Mucosa of descending colon (tissue), 3 donors: ENCODE measurements at regions not wholly inside any gene's neighbourhood (a gene's known extent, or its start where the extent isn't known, plus 50 kb on each side); places are given as distances from the start of the nearest gene placed in this dataset.
"Not testable (repeated sequence)": the region's sequence is repeated elsewhere in the genome, so short reads cannot be mapped to it uniquely, and the experiment has no call there.

Experiments used
- ATAC-seq: fragments of 200-7000 bp; cut with Tn5 transposase; one replicate; pipeline ENCODE4 v1.9.1; 2020; ENCODE audit warnings: mild to moderate bottlenecking, moderate library complexity
- DNase-seq, 3 donors: peaks; one replicate each; pipeline ENCODE4 v3.0.0-alpha.2; 2020
- H3K36me3 ChIP-seq: fragments of 200-600 bp; one replicate; pipeline ENCODE4 v1.8.0; 2021; ENCODE audit warnings: low read depth, mild to moderate bottlenecking
- H3K4me1 ChIP-seq: fragments of 200-600 bp; one replicate; pipeline ENCODE4 v1.8.0; 2021; ENCODE audit warnings: low read depth, mild to moderate bottlenecking
- H3K4me3 ChIP-seq: fragments of 200-600 bp; one replicate; pipeline ENCODE4 v1.8.0; 2021; ENCODE audit warnings: mild to moderate bottlenecking
- H3K9me3 ChIP-seq: fragments of 200-600 bp; one replicate; pipeline ENCODE4 v1.8.0; 2021; ENCODE audit warnings: mild to moderate bottlenecking
- CTCF ChIP-seq: fragments of 200-600 bp; IDR thresholded peaks from one replicate; pipeline ENCODE4 v1.8.0; 2022; ENCODE audit warnings: antibody characterized with exemption, mild to moderate bottlenecking
- intact Hi-C, 2 donors: fragments of 100-400 bp; cut with DNase I in 1 of 2; cut with micrococcal nuclease in 1 of 2; formaldehyde crosslinking; loops; one replicate each; pipeline versions ENCODE4 v1.11.0 to v1.11.1; 2022; cut with DNase I, micrococcal nuclease
- donor health status: DM: no; HTN: no; CAD: no; lungs with moderate emphysema.
- donor health status: DM: no; HTN: no; CAD: no.
- donor health status: DM: no; HTN: yes; CAD: no.

- peak; percentile 38 for ATAC-seq
- no peak for DNase-seq
- intact Hi-C loops = no loop called here
- Histone ChIP-seq H3K4me3 (no peak overlapping the region), H3K9me3 (no peaks in the 10 kb centered on the region), H3K4me1 (no peaks in the 10 kb centered on the region), H3K36me3 (no peaks in the 10 kb centered on the region)
- no peak for TF ChIP-seq CTCF
Observed at GRCh38 chr3:178201714-178202113, 334.5 kb upstream of the KCNMB2 start.

- no peak for TF ChIP-seq CTCF
- H3K4me3 ChIP-seq = no peak overlapping the region
- no peak for DNase-seq
- no peaks in the 10 kb centered on the region for H3K9me3 ChIP-seq
- peak; percentile 87 for ATAC-seq
- H3K4me1 ChIP-seq = no peaks in the 10 kb centered on the region
- H3K36me3 ChIP-seq = no peaks in the 10 kb centered on the region
- intact Hi-C loops = no loop called here
Observed at GRCh38 chr3:178202194-178202593, 334.0 kb upstream of the KCNMB2 start.

- H3K4me3 ChIP-seq = no peak overlapping the region
- TF ChIP-seq CTCF = no peak
- DNase-seq = no peak
- H3K9me3 ChIP-seq = no peaks in the 10 kb centered on the region
- intact Hi-C loops = no loop called here
- no peaks in the 10 kb centered on the region for H3K4me1 ChIP-seq
- no peak for ATAC-seq
- no peaks in the 10 kb centered on the region for H3K36me3 ChIP-seq
Observed at GRCh38 chr3:178203165-178203564, 333.1 kb upstream of the KCNMB2 start.

- Histone ChIP-seq H3K9me3 (no peaks in the 10 kb centered on the region), H3K4me1 (no peaks in the 10 kb centered on the region), H3K36me3 (no peaks in the 10 kb centered on the region), H3K4me3 (no peak overlapping the region)
- DNase-seq (no peak), ATAC-seq (no peak)
- TF ChIP-seq CTCF = no peak
- intact Hi-C loops = no loop called here
Observed at GRCh38 chr3:178203650-178204049, 332.6 kb upstream of the KCNMB2 start.

- Histone ChIP-seq H3K4me3 (no peak overlapping the region), H3K36me3 (no peaks in the 10 kb centered on the region), H3K9me3 (no peaks in the 10 kb centered on the region), H3K4me1 (no peaks in the 10 kb centered on the region)
- no peak for DNase-seq
- TF ChIP-seq CTCF = no peak
- intact Hi-C loops = no loop called here
- no peak for ATAC-seq
Observed at GRCh38 chr3:178205740-178206139, 330.5 kb upstream of the KCNMB2 start.

GRCh38 chr3:178206521-178206920 is 329.7 kb upstream of the KCNMB2 start:
- Histone ChIP-seq H3K4me3 (no peak overlapping the region), H3K4me1 (no peaks in the 10 kb centered on the region), H3K9me3 (no peaks in the 10 kb centered on the region), H3K36me3 (no peaks in the 10 kb centered on the region)
- intact Hi-C loops = no loop called here
- ATAC-seq (peak; percentile 45), DNase-seq (no peak)
- no peak for TF ChIP-seq CTCF

GRCh38 chr3:178207161-178207560 is 329.1 kb upstream of the KCNMB2 start:
- H3K4me1 ChIP-seq, H3K36me3 ChIP-seq, ATAC-seq, intact Hi-C loops, H3K9me3 ChIP-seq, H3K4me3 ChIP-seq, DNase-seq: not testable (repeated sequence)

GRCh38 chr3:178207627-178208026 is 328.6 kb upstream of the KCNMB2 start:
- DNase-seq, intact Hi-C loops, ATAC-seq, H3K36me3 ChIP-seq, H3K4me3 ChIP-seq, H3K4me1 ChIP-seq, H3K9me3 ChIP-seq: not testable (repeated sequence)

GRCh38 chr3:178209116-178209515 is 327.1 kb upstream of the KCNMB2 start:
- intact Hi-C loops, H3K9me3 ChIP-seq, H3K4me3 ChIP-seq, DNase-seq, H3K36me3 ChIP-seq, ATAC-seq, H3K4me1 ChIP-seq: not testable (repeated sequence)
